Ishikawa (cell line): ENCODE measurements at regions not wholly inside any gene's neighbourhood (a gene's known extent, or its start where the extent isn't known, plus 50 kb on each side); places are given as distances from the start of the nearest gene placed in this dataset.

Experiments
- CEBPB ChIP-seq: IDR thresholded peaks from 2 replicates; pipeline ENCODE4 v1.6.1; 2012
- EGR1 ChIP-seq: IDR thresholded peaks from 2 replicates; pipeline ENCODE4 v1.6.1; 2012
- EP300 ChIP-seq: IDR thresholded peaks from 2 replicates; pipeline ENCODE4 v1.6.1; 2012; ENCODE audit warnings: borderline replicate concordance
- NFIC ChIP-seq: IDR thresholded peaks from 2 replicates; pipeline ENCODE4 v1.6.1; 2012
- TAF1 ChIP-seq: IDR thresholded peaks from 2 replicates; pipeline ENCODE4 v1.6.1; 2012; ENCODE audit warnings: low read depth, mild to moderate bottlenecking
- TCF12 ChIP-seq: IDR thresholded peaks from 2 replicates; pipeline ENCODE4 v1.6.1; 2012; ENCODE audit warnings: low read depth
- TEAD4 ChIP-seq: IDR thresholded peaks from 2 replicates; pipeline ENCODE4 v1.6.1; 2012
- YY1 ChIP-seq: IDR thresholded peaks from 2 replicates; pipeline ENCODE4 v1.6.1; 2012; ENCODE audit warnings: low read depth
- ZBTB7A ChIP-seq: IDR thresholded peaks from 2 replicates; pipeline ENCODE4 v1.6.1; 2012; ENCODE audit warnings: low read depth
- TF ChIP-seq, protein P1 (sequence below): IDR thresholded peaks from 2 replicates; pipeline ENCODE4 v1.6.1; 2012; ENCODE audit warnings: low read depth, mild to moderate bottlenecking
- TF ChIP-seq, protein P2 (sequence below): IDR thresholded peaks from 2 replicates; pipeline ENCODE4 v1.6.1; 2012

DNA sequence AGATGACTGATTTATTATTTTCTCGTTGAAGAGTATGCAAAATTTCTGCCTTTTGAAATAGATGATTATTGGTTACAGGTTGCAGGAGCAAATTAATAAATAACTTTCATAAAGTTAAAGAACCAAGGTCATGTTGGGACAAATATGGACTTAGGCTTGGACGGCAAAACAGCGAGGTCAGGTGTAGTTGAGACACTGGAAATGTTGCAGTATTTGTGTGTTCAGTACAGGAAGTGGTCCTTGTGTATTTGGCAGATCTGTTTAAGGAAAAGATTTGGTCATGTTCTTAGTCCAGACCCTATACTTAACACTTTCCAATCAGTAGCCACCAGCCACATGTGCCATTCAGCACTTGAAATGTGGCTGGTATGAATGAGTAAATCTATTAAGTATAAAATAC lies 486.5 kb downstream of the TDRD15 start:
- TF ChIP-seq YY1 = no peak
- TF ChIP-seq EP300 = no peak
- TF ChIP-seq, protein P1, sequence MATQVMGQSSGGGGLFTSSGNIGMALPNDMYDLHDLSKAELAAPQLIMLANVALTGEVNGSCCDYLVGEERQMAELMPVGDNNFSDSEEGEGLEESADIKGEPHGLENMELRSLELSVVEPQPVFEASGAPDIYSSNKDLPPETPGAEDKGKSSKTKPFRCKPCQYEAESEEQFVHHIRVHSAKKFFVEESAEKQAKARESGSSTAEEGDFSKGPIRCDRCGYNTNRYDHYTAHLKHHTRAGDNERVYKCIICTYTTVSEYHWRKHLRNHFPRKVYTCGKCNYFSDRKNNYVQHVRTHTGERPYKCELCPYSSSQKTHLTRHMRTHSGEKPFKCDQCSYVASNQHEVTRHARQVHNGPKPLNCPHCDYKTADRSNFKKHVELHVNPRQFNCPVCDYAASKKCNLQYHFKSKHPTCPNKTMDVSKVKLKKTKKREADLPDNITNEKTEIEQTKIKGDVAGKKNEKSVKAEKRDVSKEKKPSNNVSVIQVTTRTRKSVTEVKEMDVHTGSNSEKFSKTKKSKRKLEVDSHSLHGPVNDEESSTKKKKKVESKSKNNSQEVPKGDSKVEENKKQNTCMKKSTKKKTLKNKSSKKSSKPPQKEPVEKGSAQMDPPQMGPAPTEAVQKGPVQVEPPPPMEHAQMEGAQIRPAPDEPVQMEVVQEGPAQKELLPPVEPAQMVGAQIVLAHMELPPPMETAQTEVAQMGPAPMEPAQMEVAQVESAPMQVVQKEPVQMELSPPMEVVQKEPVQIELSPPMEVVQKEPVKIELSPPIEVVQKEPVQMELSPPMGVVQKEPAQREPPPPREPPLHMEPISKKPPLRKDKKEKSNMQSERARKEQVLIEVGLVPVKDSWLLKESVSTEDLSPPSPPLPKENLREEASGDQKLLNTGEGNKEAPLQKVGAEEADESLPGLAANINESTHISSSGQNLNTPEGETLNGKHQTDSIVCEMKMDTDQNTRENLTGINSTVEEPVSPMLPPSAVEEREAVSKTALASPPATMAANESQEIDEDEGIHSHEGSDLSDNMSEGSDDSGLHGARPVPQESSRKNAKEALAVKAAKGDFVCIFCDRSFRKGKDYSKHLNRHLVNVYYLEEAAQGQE = no peak
- no peak for TF ChIP-seq CEBPB
- TF ChIP-seq ZBTB7A = no peak
- no peak for TF ChIP-seq NFIC
- TF ChIP-seq, protein P2, sequence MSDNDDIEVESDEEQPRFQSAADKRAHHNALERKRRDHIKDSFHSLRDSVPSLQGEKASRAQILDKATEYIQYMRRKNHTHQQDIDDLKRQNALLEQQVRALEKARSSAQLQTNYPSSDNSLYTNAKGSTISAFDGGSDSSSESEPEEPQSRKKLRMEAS = no peak
- no peak for TF ChIP-seq TCF12
- no peak for TF ChIP-seq TAF1
- TF ChIP-seq TEAD4 = no peak
- no peak for TF ChIP-seq EGR1
